K562 (cell line): ENCODE measurements at regions not wholly inside any gene's neighbourhood (a gene's known extent, or its start where the extent isn't known, plus 50 kb on each side); places are given as distances from the start of the nearest gene placed in this dataset.

ENCODE experiments used
- ATAC-seq: fragments of 200-7000 bp; cut with Tn5 transposase; 3 replicates; pipeline ENCODE4 v1.9.1; 2020; ENCODE audit warnings: moderate library complexity
- BruUV-seq: library from RNA; stranded (reverse); fragments of 400-500 nt; replicated peaks from 2 replicates; lab custom pipeline; 2021; lab: Mats Ljungman, UMichigan
- CTCF ChIA-PET: fragments of 300-600 bp; formaldehyde crosslinking; extraction: SDS; loops from one replicate; lab custom pipeline; 2021; ENCODE audit warnings: low intra/inter-chr PET ratio; lab: Yijun Ruan, JAX
- POLR2A ChIA-PET: fragments of 300-600, 350-650 bp; sonication (Branson Sonifier 250); formaldehyde crosslinking; extraction: SDS; loops from one replicate; lab custom pipeline; 2021; ENCODE audit warnings: antibody characterized with exemption, inconsistent platforms; lab: Yijun Ruan, JAX
- DNase-seq, 4 experiments: peaks; one replicate each; pipeline versions ENCODE4 v3.0.0 to v3.0.0-alpha.2; 2011 to 2018; ENCODE audit warnings: low spot score in 3 of 4, mixed read lengths in 3 of 4; ENCODE audit errors: extremely low read depth in 1 of 4
- FAIRE-seq: peaks from 2 replicates; lab custom pipeline; 2011; peaks lifted over from hg19 to GRCh38; lab: Jason Lieb, UNC
- H2AFZ ChIP-seq: 2 replicates; pipeline ENCODE4 v1.6.0; 2011; ENCODE audit warnings: low read depth, low read length, control low read depth, inconsistent platforms
- H3K27ac ChIP-seq: fragments of 200-600 bp; 3 replicates; pipeline ENCODE4 v1.8.0; 2011; ENCODE audit warnings: low read depth, mild to moderate bottlenecking, control low read depth, inconsistent platforms, low read length, moderate library complexity, mixed read lengths; ENCODE audit errors: extremely low read depth
- H3K27me3 ChIP-seq, 2 experiments: fragments of 300-600 bp in 1 of 2; 2 replicates in 1 of 2; 3 replicates in 1 of 2; pipeline versions ENCODE4 v1.6.0 to v1.8.0; 2011; ENCODE audit warnings: inconsistent platforms in 2 of 2, low read length in 2 of 2, mild to moderate bottlenecking in 1 of 2, mixed read lengths in 1 of 2, moderate library complexity in 1 of 2; ENCODE audit not compliant: control insufficient read depth in 2 of 2, insufficient read depth in 2 of 2
- H3K36me3 ChIP-seq: fragments of 300-600 bp; 3 replicates; pipeline ENCODE4 v1.8.0; 2011; ENCODE audit warnings: mild to moderate bottlenecking, low read length, inconsistent platforms; ENCODE audit not compliant: control insufficient read depth, insufficient read depth
- H3K4me1 ChIP-seq, 2 experiments: fragments of 200-600 bp in 1 of 2; replicated peaks in 1 of 2; 2 replicates in 1 of 2; 3 replicates in 1 of 2; pipeline versions ENCODE4 v1.5.1 to v1.8.0; 2011; ENCODE audit warnings: inconsistent platforms in 2 of 2, low read length in 2 of 2, mild to moderate bottlenecking in 1 of 2, mixed read lengths in 1 of 2, moderate library complexity in 1 of 2; ENCODE audit not compliant: control insufficient read depth in 2 of 2, insufficient read depth in 2 of 2
- H3K4me2 ChIP-seq: 2 replicates; pipeline ENCODE4 v1.6.1; 2011; ENCODE audit warnings: low read length, control low read depth, inconsistent platforms, mixed read lengths; ENCODE audit not compliant: insufficient read depth
- H3K4me3 ChIP-seq: fragments of 200-600 bp; sonication (generic), shearing (Covaris generic); 2 replicates; pipeline ENCODE4 v1.5.1; 2016; ENCODE audit warnings: control low read depth, inconsistent platforms
- H3K79me2 ChIP-seq: fragments of 200-600 bp; 3 replicates; pipeline ENCODE4 v1.8.0; 2011; ENCODE audit warnings: low read length, inconsistent platforms; ENCODE audit not compliant: control insufficient read depth, insufficient read depth
- H3K9ac ChIP-seq, 2 experiments: 2 replicates each; pipeline versions ENCODE4 v1.6.0 to v1.6.1; 2011; ENCODE audit warnings: low read depth in 2 of 2, low read length in 2 of 2, control low read depth in 1 of 2, inconsistent platforms in 1 of 2, mild to moderate bottlenecking in 1 of 2, mixed read lengths in 1 of 2; ENCODE audit not compliant: insufficient read depth in 1 of 2
- H3K9me1 ChIP-seq: one replicate; pipeline ENCODE4 v1.6.0; 2011; ENCODE audit warnings: inconsistent platforms, mild to moderate bottlenecking, low read length, moderate library complexity; ENCODE audit not compliant: control insufficient read depth, insufficient read depth
- H3K9me3 ChIP-seq: replicated peaks from 2 replicates; pipeline ENCODE4 v1.5.1; 2011; ENCODE audit warnings: low read depth, low read length, inconsistent platforms; ENCODE audit not compliant: control insufficient read depth, insufficient read depth
- H4K20me1 ChIP-seq: replicated peaks from 2 replicates; pipeline ENCODE4 v1.6.1; 2011; ENCODE audit warnings: low read length, inconsistent platforms, mixed read lengths; ENCODE audit not compliant: control insufficient read depth, insufficient read depth
- BCOR ChIP-seq: fragments of 450-650 bp; IDR thresholded peaks from 2 replicates; pipeline ENCODE4 v1.6.1; 2016
- CHD4 ChIP-seq: fragments of 200-600 bp; sonication (generic); IDR thresholded peaks from 3 replicates; pipeline ENCODE4 v1.6.1; 2012; ENCODE audit warnings: low read depth, mild to moderate bottlenecking, mixed read lengths, low read length, inconsistent platforms; ENCODE audit not compliant: insufficient read depth, insufficient replicate concordance, poor library complexity, severe bottlenecking
- ESRRA ChIP-seq: fragments of 450-650 bp; IDR thresholded peaks from 2 replicates; pipeline ENCODE4 v1.6.1; 2014; ENCODE audit warnings: low read depth, mild to moderate bottlenecking, moderate library complexity, borderline replicate concordance
- NFIC ChIP-seq: fragments of 450-650 bp; IDR thresholded peaks from 2 replicates; pipeline ENCODE4 v1.6.1; 2017; ENCODE audit warnings: mild to moderate bottlenecking, inconsistent platforms
- NFIX ChIP-seq: fragments of 250-450 bp; sonication (Bioruptor Pico); IDR thresholded peaks from 2 replicates; pipeline ENCODE4 v1.4.0; 2020; ENCODE audit warnings: low read depth, mild to moderate bottlenecking, moderate library complexity
- RBM25 ChIP-seq: fragments of 200-400 bp; formaldehyde crosslinking; IDR thresholded peaks from 2 replicates; pipeline ENCODE4 v1.6.1; 2018; ENCODE audit warnings: low read length, low read depth, moderate library complexity; ENCODE audit not compliant: severe bottlenecking
- ZBTB33 ChIP-seq: sonication (generic); formaldehyde crosslinking; IDR thresholded peaks from 2 replicates; pipeline ENCODE4 v1.8.1; 2023; ENCODE audit warnings: mild to moderate bottlenecking, missing genetic modification reagents
- ZKSCAN1 ChIP-seq: fragments of 150-350 bp; IDR thresholded peaks from 2 replicates; pipeline ENCODE4 v1.6.1; 2016; ENCODE audit warnings: low read depth, low read length
- ZNF134 ChIP-seq: fragments of 250-450 bp; sonication (Bioruptor Pico); conservative IDR thresholded peaks from 2 replicates; pipeline ENCODE4 v1.4.0; 2020
- whole genome bisulfite sequencing: fragments of 100-300 bp; shearing (Covaris generic); methylation state at CpG from one replicate; pipeline ENCODE4 v1.1.6; 2016; ENCODE audit warnings: low coverage, mixed read lengths; ENCODE audit not compliant: insufficient coverage; ENCODE audit errors: missing lambda C conversion rate; 5-methylcytosine and 5-hydroxymethylcytosine counted together
- in situ Hi-C: fragments of 300-500 bp; cut with MboI; formaldehyde crosslinking; loops from 4 replicates; pipeline ENCODE4 v1.15.0; 2018; ENCODE audit warnings: inconsistent platforms, mixed read lengths
- intact Hi-C: fragments of 100-400 bp; cut with micrococcal nuclease; formaldehyde crosslinking; loops from 2 replicates; pipeline ENCODE4 v1.14.2; 2022

- ATAC-seq, result no peak
- Histone ChIP-seq H3K4me3 (no peak overlapping the region), H3K36me3 (no peaks in the 10 kb centered on the region), H3K27me3 (peaks cover 34 to 74% of the 10 kb centered on the region in 2 experiments), H4K20me1 (no peaks in the 10 kb centered on the region; the same call in 1 of the 2 replicates), H3K9ac (no peak overlapping the region), H3K9me1 (no peaks in the 10 kb centered on the region), H3K4me1 (peaks cover 13 to 16% of the 10 kb centered on the region in 2 experiments; a peak in 4 of 5 replicates), H3K27ac (no peak overlapping the region), H2AFZ (no peak overlapping the region), H3K4me2 (no peak overlapping the region), H3K9me3 (no peaks in the 10 kb centered on the region), H3K79me2 (no peaks in the 10 kb centered on the region)
- ChIA-PET CTCF (no interaction called here), POLR2A (interaction anchor here (0.8 kb wide), 1 partner anchor 70 kb away, joined by 3 read pairs; no protein-coding TSS in a partner anchor)
- no TSS peak for BruUV-seq
- TF ChIP-seq ZKSCAN1, result peak; percentile 23; the same call in 1 of the 2 replicates
- TF ChIP-seq RBM25, result peak; percentile 68
- peak; percentile 33; the same call in 1 of the 2 replicates for TF ChIP-seq NFIX (CRISPR knock-in tag)
- peak; percentile 13; the same call in 1 of the 2 replicates for TF ChIP-seq BCOR
- TF ChIP-seq ESRRA, result peak; percentile 84
- no peak for TF ChIP-seq ZNF134
- TF ChIP-seq ZBTB33 (CRISPR knock-in tag), result no peak
- peak; percentile 31 for TF ChIP-seq CHD4
- TF ChIP-seq NFIC, result peak; percentile 87
- in situ Hi-C loops (no loop called here), intact Hi-C loops (no loop called here)
- WGBS, result 3% methylated on average over 7 of the region's 7 CpGs
- FAIRE-seq, result no peak
- no peak for DNase-seq
These were observed 108.4 kb upstream of the ZMIZ1 start for GRCh38 chr10:78960316-78960800.
